Pancreas (tissue), 10 donors: ENCODE measurements at regions not wholly inside any gene's neighbourhood (a gene's known extent, or its start where the extent isn't known, plus 50 kb on each side); places are given as distances from the start of the nearest gene placed in this dataset.

Experiments
- ATAC-seq, 4 donors: fragments of 200-7000 bp; cut with Tn5 transposase; one replicate each; pipeline versions ENCODE4 v1.8.0 to v1.9.1; 2020; ENCODE audit warnings: mild to moderate bottlenecking in 4 of 4, moderate library complexity in 4 of 4
- DNase-seq, 6 donors: peaks; one replicate each; pipeline ENCODE4 v3.0.0-alpha.2; 2020
- FAIRE-seq: peaks from 2 replicates; lab custom pipeline; 2012; peaks lifted over from hg19 to GRCh38; lab: Jason Lieb, UNC
- H3K27ac ChIP-seq, 4 donors: fragments of 200-600 bp; sonication (generic); 1 replicate in 3 of 4; 2 replicates in 1 of 4; pipeline versions ENCODE4 v1.5.0 to v1.8.0; 2020
- H3K27me3 ChIP-seq, 4 donors: fragments of 200-600 bp; one replicate each; pipeline ENCODE4 v1.8.0; 2021
- H3K36me3 ChIP-seq, 3 donors: fragments of 200-600 bp; sonication (generic) in 1 of 3; one replicate each; pipeline versions ENCODE4 v1.5.0 to v1.8.0; 2020 to 2021
- H3K4me1 ChIP-seq, 3 donors: fragments of 200-600 bp; one replicate each; pipeline ENCODE4 v1.8.0; 2021
- H3K4me3 ChIP-seq, 4 donors: fragments of 200-600 bp; sonication (generic) in 2 of 4; one replicate each; pipeline versions ENCODE4 v1.5.0 to v1.8.0; 2020 to 2021
- H3K9me3 ChIP-seq, 4 donors: fragments of 200-600 bp; one replicate each; pipeline ENCODE4 v1.8.0; 2021
- WGBS, 2 donors: extraction: QIAGEN DNeasy Blood & Tissue Kit; methylation state at CpG; one replicate each; pipeline ENCODE4 v1.1.7; 2013; 5-methylcytosine and 5-hydroxymethylcytosine counted together
- intact Hi-C, 3 donors: fragments of 100-400 bp; cut with DNase I; formaldehyde crosslinking; loops; one replicate each; pipeline versions ENCODE4 v1.11.1 to v1.14.2; 2022
- TF ChIP-seq, protein P1 (sequence below), 4 donors: fragments of 200-600 bp; sonication (generic) in 3 of 4; IDR thresholded peaks; one replicate each; pipeline versions ENCODE4 v1.5.0 to v1.8.0; 2021; ENCODE audit warnings: antibody characterized with exemption in 4 of 4
- donor health status: healthy with polysubstance abuse.
- donor health status: DM: no; HTN: no; CAD: no; lungs with moderate emphysema.
- donor health status: DM: no; HTN: no; CAD: no.
- donor health status: control.
- donor health status: control.
- donor health status: Bipolar disorder and iron deficiency.
- donor health status: DM: yes; HTN: yes; CAD: no.
- donor health status: DM: no; HTN: no; CAD: no.
- donor health status: DM: no; HTN: no; CAD: no.
- donor health status: DM: yes; HTN: yes; CAD: no.

DNA sequence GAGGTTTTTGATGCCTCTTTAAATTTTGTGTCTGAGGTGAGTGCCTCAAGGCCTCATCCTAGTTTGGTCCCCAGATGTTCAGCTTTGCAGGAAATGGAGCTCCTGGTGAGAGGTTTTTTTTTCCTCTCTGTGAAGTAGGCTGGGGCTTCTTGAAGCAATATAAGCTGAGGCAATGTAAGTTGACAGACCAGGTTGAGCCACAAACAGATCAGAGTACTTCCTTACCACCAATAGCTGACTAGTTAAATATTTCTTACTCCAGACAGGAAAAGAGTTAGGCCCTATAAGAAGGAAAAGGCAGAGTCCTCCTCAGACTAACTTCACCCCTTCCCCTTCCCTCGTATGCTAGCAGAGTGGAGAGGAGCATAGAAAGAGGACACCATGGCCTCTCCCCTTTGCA is 341.0 kb downstream of the LMO4 start:
- 58 to 64% methylated on average over 1 of the region's 1 CpG for WGBS, 2 donors

DNA sequence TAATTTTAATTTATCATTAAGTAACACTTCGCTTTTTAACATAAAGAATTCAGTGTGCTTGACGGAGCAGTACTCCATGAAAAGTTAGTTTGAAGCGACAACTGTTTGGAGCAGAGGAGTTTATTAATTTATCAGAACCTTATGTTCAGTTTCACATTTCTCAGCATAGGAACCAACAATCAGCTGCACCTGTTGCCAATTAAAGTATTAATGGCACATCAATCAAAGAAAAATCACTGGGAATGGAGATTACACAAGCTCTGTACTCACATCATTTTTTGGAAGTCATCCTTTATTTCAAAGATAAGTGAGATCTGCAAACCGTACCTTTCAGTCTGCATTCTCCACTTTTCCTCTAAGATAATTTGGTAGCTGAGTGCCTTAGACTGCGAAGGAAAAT is 344.6 kb downstream of the LMO4 start:
- ATAC-seq (no peak), DNase-seq (no peak), FAIRE-seq (no peak)
- Histone ChIP-seq H3K4me3 (no peak overlapping the region), H3K9me3 (no peaks in the 10 kb centered on the region), H3K4me1 (no peaks in the 10 kb centered on the region), H3K36me3 (no peaks in the 10 kb centered on the region), H3K27ac (no peak overlapping the region), H3K27me3 (no peaks in the 10 kb centered on the region)
- TF ChIP-seq, protein P1, sequence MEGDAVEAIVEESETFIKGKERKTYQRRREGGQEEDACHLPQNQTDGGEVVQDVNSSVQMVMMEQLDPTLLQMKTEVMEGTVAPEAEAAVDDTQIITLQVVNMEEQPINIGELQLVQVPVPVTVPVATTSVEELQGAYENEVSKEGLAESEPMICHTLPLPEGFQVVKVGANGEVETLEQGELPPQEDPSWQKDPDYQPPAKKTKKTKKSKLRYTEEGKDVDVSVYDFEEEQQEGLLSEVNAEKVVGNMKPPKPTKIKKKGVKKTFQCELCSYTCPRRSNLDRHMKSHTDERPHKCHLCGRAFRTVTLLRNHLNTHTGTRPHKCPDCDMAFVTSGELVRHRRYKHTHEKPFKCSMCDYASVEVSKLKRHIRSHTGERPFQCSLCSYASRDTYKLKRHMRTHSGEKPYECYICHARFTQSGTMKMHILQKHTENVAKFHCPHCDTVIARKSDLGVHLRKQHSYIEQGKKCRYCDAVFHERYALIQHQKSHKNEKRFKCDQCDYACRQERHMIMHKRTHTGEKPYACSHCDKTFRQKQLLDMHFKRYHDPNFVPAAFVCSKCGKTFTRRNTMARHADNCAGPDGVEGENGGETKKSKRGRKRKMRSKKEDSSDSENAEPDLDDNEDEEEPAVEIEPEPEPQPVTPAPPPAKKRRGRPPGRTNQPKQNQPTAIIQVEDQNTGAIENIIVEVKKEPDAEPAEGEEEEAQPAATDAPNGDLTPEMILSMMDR (IDR thresholded peaks at IDR 0.05) = no peak
- intact Hi-C loops = no loop called here
- 72 to 82% methylated on average over 5 of the region's 5 CpGs for WGBS, 2 donors

More for the DNA sequence above, 341.0 kb downstream of the LMO4 start:
- ATAC-seq (no peak), FAIRE-seq (no peak), DNase-seq (no peak)
- no peaks in the 10 kb centered on the region for H3K9me3 ChIP-seq
- intact Hi-C loops = no loop called here
- TF ChIP-seq, protein P1 (IDR thresholded peaks at IDR 0.05) = no peak
- H3K27me3 ChIP-seq = no peaks in the 10 kb centered on the region
- H3K27ac ChIP-seq = no peak overlapping the region
- no peaks in the 10 kb centered on the region for H3K36me3 ChIP-seq
- H3K4me3 ChIP-seq = no peak overlapping the region
- no peaks in the 10 kb centered on the region for H3K4me1 ChIP-seq

DNA sequence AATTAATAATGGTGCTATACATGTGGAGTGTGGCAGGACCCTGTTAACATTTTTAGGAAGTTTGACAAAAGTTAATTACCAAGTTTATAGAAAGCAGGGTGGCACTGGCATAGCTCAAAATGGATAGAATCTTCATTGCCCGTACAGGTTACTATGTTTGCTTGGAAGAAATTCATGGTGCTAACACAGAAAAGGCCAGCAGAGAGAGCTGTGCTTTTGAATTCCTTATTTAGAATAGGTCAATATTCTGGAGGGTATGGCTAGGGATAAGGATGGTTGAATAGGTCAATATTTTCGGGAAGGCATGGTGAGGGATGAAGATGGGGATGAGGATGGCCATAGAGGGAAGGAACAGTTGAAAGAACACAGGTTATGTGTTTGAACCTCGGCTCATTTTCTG is 345.1 kb downstream of the LMO4 start:
- Histone ChIP-seq H3K27ac (no peak overlapping the region), H3K4me3 (no peak overlapping the region), H3K36me3 (no peaks in the 10 kb centered on the region), H3K9me3 (no peaks in the 10 kb centered on the region), H3K27me3 (no peaks in the 10 kb centered on the region), H3K4me1 (no peaks in the 10 kb centered on the region)
- FAIRE-seq (no peak), ATAC-seq (no peak), DNase-seq (no peak)
- TF ChIP-seq, protein P1 (IDR thresholded peaks at IDR 0.05) = no peak
- intact Hi-C loops = no loop called here
- WGBS, 2 donors = 63 to 82% methylated on average over 3 of the region's 3 CpGs

DNA sequence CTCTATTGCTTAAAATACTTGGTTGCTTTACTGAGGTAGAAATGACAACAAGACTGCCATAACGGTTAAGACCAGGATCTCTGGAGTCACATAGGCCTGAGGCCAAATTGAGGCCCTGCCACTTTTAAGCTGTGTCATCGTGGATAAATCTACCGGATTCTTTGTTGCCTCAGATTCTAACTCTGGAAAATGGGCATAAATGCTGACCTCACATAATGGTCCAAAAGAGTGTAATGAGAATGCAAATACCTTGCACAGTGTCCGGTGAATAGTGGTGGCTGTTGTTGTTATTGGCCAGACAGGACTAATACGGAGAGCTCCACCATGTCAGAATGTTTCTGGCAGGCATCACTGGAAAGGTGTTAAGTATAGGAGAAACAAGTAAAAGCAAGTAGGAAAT is 346.1 kb downstream of the LMO4 start:
- no peak for FAIRE-seq
- no peaks in the 10 kb centered on the region for H3K36me3 ChIP-seq
- TF ChIP-seq, protein P1 (IDR thresholded peaks at IDR 0.05) = no peak
- no peaks in the 10 kb centered on the region for H3K4me1 ChIP-seq
- intact Hi-C loops = no loop called here
- H3K4me3 ChIP-seq = no peak overlapping the region
- H3K27ac ChIP-seq = no peak overlapping the region
- no peaks in the 10 kb centered on the region for H3K9me3 ChIP-seq
- no peaks in the 10 kb centered on the region for H3K27me3 ChIP-seq
- DNase-seq = no peak
- WGBS, 2 donors = 89 to 91% methylated on average over 5 of the region's 5 CpGs
- no peak for ATAC-seq

DNA sequence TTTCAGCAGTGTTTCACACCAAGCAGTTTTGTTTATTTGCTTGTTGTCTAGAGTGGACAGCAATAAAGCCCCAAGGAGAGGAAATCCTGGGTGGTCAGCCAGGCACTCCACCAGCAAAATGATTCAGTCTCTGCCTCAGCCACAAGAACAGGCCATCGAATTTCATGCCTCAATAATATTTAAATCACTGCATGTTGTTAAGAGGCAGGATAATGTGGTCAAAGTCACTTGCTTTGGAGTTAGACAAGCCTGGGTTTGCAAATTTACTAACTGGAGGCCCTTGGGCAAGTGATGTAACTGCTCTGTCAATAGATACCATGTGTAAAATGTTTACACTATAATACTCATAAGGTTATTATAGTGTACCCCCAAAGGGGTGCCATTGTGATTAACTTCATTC is 349.6 kb downstream of the LMO4 start:
- Histone ChIP-seq H3K4me3 (no peak overlapping the region), H3K4me1 (no peaks in the 10 kb centered on the region), H3K27ac (no peak overlapping the region), H3K27me3 (no peaks in the 10 kb centered on the region), H3K9me3 (no peaks in the 10 kb centered on the region), H3K36me3 (no peaks in the 10 kb centered on the region)
- WGBS, 2 donors = 43 to 50% methylated on average over 1 of the region's 1 CpG
- ATAC-seq (no peak), FAIRE-seq (no peak), DNase-seq (no peak)
- intact Hi-C loops = no loop called here
- TF ChIP-seq, protein P1 (IDR thresholded peaks at IDR 0.05) = no peak
